ENCODE measurements at regions not wholly inside any gene's neighbourhood (a gene's known extent, or its start where the extent isn't known, plus 50 kb on each side); places are given as distances from the start of the nearest gene placed in this dataset.

DNA sequence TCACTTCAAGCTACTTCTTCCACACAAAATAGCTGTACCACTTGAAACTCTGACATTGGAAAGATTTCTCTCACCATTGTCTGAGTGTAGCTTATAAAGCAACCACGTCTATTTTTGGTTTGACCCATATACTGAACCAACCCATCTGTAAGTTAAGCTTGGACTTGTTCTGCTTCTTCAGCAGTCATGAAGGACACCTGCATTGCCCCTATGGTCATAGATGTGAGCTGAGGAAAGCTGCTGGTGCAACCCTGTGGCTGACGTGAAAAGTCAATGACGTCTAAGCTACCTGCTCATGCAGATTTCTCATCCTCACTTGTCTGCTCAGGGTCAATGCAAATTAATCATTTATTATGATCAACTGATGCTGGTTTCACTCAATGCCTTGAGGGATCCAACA, 417.4 kb downstream of the CETN3 start:
- DNase-seq (ENCODE audit: low read depth): no peak

DNA sequence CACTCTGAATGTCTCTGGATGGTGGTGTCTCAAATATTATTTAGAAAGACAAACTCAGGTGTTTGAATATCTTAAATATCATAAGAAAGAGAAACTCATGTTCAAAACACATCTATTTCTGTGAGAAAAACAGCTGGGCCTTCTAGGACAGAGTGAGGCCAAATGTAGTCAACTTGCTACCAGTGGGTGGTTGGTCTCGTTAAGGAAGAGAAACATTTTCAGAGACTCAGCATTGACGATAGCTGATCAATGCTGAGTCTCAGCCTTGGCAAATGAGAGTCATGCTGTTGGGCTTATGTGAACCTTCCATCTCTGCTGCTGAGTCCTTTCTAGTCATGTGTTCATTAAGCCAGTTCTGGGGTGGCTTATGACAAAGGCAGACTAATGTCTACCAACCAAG, 418.0 kb downstream of the CETN3 start:
- DNase-seq (ENCODE audit: low read depth): no peak

DNA sequence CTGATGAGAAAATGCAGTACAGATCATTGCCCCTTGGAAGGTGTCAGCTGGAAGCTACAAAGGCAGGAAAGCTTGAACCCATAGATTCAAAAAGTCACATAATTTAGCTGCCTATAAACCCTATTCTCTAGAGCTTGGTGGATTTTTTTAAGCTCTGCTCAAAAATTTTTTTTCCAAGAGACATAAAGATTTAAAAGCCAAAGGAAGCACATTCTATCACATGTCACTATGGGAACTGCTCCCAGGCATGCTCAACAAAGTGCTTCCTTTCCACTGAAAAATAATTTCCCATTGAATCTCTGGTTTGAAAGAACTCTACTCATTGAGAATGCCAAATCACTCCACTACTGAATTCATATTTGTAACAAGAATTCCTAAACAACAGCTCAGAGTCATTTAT, 419.8 kb downstream of the CETN3 start:
- no peak for DNase-seq (ENCODE audit: low read depth)

DNA sequence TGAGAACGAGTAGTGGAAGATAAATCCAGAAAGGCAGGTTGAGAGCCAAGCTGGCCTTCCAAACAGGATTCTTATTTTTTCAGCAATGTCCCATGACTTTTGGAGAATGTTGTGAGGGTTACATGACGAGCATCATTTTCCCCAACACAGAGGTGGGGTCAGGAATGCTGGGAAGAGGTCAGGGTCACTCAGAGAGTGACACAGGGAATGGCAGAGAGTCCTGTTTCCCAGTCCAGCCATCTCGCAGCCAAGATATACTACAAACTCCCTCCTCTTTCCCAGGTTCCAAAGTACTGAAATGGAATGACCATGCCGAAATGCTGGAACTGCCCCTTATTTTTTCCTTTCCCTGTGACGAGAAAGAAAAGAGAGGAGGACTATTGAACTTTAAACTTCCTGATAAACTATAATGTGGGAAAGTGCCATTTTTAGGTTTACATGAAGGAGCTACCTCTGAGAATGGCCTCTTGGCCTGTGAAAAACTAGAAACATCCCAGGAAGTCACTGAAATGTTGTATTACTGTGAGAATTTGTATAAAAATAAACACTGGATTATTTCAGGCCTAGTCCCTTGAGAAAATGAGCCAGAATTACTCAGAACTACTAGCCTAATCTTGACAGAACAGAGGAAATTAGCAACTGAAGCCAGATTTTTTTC, 420.4 kb downstream of the CETN3 start:
- no peak for DNase-seq (ENCODE audit: low read depth)

DNA sequence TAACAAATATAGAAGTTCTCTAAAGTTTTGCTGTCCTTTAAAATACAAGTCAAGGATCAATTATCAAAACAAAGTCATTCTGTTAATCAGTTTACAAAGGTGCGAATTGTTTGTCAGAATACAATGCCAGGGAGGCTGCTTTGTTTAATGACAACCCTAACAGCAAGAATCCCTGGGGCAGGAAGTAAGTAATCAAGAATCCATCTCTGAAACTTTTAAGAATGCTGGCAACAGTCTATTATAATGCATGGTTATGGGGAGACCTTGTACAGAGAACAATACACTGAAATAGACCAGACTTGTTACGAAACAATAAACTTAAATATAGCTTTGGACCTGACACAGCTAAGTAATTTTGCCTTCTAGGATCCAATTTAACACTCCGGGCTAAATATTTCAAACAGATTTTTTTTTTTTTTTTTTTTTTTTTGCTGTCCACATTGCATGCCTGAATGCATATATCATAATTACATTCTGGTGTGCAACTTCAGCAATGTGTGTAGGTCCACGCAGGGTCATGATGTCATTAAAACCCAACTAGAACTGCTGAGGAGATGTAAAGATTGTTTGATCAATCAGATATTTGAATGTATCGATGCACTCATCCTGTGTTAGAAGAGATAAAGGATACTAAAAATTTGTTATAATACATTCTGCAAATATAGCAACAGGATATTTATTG, 421.3 kb downstream of the CETN3 start:
- no peak for DNase-seq (ENCODE audit: low read depth)

DNA sequence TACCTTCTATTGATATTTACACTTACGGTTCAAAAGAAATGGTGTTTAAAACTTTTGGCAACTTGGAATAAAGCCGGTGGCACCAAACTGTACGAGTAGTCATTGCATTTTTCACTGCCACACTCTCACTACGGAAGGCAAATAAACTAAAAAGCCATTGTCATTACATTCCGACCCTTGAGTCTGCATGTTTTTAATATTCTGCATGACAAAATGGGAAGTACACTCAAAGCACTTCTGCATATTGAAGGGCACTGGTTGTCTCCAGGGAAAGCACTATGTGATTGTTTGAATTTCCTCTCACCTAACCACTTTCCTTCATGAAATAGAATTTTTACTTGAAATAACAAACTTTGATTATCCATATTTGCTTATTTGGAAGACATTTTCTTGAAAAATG, 426.3 kb downstream of the CETN3 start:
- DNase-seq (ENCODE audit: low read depth): no peak

DNA sequence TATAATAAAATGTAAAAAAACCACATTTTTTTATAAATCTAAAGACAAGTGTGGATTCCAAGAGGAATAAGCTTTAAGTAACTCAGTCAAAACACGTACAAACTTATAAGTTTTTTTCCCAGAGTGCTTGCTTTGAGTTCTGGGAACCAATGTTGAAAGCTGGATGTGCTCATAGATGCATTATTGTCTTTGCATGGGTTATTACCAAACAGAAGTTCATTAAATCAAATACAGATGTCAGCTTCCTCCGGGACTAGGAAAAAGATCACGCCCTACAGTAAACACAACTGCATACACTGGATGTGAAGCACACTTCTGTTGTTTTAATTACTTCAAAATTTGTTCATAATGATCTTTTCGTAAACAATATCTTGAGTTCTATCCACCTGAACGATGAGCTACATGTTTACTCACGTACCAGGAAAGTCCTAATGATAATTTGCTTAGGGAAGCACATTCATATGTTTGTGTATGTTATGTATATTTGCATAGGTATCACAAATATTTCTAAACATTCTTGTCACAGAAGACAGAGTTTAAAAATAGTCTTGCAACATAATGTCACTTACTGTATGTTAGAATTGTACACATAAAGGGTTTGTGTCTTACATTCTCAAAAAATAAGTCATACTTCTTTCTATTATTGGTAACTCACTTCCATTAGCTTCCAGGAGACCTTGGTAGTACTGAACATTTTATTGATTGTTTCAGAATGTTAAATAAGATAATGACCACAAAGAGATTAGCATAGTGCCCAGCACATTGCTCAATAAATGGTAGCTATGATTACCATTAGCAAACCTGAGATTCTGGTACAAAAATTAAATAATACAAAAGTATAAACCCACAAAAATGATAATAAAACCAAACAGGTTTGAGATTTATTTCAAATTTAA, 427.4 kb downstream of the CETN3 start:
- no peak for DNase-seq (ENCODE audit: low read depth)

DNA sequence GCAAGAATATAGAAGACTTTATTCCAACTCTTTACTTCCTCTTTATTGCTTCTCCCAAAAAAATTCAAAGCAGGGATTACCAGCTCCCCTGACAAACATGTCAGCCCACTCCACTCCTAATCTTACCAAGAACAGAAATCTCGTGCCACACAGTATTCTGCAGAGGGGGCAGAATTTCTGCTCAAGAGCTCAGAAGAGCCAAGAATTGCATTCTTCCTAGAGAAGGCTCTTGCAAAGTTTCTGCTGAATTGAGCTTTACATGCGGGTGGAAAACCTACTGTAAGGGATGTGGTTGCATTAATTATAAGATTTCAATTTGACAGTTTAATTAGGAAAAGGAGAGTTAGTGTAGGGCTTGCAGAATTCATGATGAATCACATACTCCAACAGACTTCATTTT, 428.5 kb downstream of the CETN3 start:
- no peak for DNase-seq (ENCODE audit: low read depth)

DNA sequence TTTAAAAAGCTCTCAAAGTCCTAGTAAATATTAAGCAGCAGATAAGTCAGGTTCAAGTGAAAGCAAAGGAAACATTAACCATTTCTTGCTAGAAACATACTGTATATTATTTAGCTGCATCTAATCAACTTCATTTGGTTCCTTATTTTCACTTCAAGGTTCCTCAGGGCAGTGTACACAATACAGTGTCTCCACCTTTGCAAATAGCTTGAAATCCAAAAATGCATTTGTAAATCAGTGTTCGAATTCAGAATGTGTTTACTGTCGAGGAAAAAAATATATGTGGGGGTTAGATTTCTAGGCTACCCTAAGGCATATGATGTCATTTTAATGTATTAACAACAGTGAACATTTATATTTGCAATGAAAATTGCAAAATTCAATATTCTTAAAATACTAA, 436.0 kb downstream of the CETN3 start:
- no peak for DNase-seq (ENCODE audit: low read depth)

DNA sequence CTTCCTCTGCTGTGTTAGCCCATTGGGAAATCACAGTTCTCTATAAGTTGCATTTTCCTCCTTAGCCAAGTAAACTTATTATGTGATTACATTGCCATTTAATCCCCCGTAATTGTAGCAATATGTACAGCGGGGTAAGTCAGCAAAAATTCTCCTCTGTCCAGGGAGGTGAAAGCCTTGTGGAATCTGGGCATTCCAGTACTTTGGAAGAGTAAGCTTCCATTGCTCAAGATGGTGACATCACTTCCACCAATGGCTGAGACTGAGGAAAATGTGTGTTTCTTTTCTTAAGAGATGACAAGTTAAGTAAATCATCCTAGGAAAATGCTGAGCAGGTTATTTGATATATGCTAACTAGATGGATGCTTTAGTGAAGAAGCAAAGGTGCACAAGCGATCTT, 436.7 kb downstream of the CETN3 start:
- DNase-seq (ENCODE audit: low read depth): peak; percentile 3

DNA sequence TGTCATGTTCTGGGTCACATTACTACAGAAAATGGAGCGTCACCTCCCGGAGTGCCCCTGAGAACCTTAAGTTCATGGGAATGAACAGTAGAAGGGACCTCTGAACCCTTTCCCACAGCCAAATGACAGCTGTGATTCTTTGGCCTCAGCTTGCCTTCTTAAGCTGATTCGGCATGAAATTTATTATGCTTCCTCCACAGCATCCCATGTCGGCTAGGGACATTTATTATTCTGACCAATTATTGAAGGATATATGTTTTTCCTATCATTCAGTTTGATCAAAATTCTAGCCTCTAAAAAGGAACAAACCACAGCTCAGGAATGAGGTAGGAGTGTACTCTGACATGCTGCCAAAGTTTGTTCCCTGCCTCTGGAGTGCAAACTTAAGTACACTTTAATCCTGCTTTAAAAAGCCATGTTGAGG, 440.6 kb downstream of the CETN3 start:
- DNase-seq (ENCODE audit: low read depth): no peak

DNA sequence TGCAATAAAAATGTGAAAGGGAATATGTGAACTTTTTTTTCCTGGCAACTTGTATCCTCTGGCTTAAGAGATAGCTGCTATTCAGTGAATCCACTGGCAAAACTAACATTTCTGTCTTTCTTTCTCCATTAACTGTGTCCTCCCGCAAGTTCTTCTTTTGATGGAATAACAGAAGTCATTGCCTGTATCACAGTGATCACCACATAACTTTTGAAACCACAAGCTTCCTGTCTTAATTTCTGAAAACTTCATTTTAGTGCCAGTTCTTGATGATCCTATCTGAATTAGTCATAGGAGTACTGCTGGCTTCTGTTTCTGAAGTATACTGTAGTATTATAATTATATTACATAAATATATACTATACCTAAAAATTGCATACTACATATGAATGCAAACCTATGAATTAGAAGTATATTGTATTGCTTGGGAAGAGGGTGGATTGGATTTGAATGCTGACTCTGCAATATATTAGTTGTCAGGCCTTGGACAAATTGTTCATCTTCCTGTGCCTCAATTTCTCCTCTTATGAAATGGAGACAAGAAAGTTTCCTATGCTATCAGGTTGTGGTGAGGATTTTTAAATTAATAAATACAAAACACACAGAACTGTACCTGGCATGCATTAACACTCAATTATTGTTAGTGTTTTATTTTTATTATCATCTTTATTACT, 441.6 kb downstream of the CETN3 start:
- peak; percentile 61 for DNase-seq (ENCODE audit: low read depth)

DNA sequence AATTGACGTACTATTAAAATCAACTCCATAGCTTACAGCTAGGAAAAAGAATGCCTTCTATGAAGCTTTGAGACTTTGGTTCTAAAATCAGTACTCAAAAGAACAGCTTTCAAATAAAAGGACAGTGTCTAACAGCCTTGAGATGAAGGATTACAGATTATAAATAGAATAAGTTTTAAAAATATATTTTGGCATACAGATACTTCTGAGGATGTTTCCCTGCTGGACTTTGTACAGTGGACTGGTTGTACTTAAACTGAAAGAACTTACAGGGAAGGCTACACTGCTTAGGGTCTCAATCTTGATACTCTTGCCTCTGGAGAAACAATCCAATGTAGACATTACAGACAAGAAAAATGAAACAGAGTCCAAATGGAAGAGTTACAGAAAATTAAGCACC, 452.7 kb downstream of the CETN3 start:
- DNase-seq (ENCODE audit: low read depth): no peak

DNA sequence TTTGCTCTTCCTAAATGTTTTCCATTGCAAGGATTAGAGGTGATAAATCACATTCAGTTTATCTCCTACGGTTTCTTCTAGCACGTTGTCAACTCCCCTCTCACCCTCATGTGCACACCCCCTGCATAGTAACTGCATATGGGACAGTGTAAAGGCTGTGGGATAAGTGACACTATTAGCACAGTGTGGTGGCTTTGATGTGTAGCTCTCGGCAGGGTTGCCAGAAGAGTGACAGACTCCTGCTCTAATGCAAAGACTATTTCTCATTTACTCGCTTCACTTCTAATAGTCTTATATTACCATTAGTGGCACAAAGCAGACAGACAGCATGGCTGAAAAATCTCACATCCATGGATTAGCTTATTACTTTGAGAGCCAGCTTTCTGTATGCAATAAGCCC, 454.6 kb downstream of the CETN3 start:
- no peak for DNase-seq (ENCODE audit: low read depth)

DNA sequence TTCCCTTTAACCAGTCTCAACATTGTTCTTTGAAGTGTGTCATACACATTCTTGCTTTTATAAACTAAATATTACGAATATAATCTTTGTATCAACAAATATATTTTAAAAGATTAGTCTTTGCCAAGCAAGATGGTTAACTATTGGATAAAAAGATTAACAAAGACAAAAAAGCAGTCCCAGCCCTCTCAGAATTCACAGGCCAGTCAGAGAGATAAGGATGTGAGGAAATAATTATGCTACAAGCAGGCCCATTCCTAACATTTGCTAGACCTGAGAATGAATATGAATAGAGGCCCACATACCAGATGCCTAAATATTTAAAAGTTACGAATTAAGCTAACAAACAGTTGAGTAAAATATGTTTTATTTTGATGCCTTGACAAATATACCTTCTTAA, 457.7 kb downstream of the CETN3 start:
- no peak for DNase-seq (ENCODE audit: low read depth)

DNA sequence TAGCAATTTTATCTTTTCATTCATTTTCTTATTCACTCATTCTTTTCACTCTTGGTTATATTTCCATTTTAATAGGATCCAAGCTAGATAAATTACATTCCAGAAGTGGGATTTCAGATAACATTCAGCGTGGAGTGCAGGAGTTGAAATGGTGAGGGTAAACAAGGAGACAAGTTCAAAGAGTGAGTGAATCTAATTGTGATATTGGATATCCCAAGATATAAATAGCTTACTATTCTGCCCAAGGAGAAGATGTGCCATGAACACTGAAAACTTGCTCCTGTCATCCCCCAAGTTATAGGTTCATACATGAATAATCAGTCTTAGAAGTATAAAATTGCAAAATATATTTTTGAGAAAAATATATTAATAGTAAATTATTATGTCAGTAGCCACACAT, 459.3 kb downstream of the CETN3 start:
- no peak for DNase-seq (ENCODE audit: low read depth)

DNA sequence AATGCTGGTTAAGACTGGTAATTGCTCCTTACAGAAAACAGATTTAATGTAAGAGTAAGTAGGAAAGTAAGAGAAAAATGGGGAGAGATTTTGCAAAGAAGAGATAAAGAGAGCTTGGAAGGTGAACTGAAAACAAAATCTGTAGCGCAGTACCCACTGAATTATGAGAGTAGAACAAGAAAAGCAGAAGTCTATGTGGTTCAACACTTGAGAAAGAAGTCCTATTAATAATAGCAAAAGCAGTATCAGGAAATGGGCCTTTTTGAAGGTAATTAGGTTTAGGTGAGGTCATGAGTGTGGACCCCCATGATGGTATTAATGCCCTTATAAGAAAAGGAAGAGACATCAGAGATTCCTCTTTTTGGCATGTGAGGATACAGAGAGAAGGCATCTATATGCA, 460.6 kb downstream of the CETN3 start:
- DNase-seq (ENCODE audit: low read depth): no peak

DNA sequence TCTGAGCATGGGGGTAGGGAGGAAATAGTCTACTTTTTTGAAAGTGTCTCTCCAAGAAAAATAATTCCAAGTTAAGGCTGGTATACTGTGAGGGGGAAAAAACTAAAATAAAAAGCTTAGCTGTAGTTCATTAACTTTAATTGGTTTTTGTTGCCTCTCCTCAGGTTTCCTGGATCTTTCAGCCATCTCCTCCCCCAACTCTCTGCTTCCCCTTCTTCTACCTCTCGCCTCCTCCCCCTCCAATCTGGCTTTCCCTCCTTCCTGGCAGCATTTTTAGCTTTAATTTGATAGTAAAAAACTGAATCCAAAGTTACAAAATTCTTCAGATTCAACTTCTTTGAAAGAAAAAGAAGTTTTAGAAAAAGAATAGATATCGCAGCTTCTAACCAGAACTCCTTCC, 462.6 kb downstream of the CETN3 start:
- DNase-seq (ENCODE audit: low read depth): no peak

DNA sequence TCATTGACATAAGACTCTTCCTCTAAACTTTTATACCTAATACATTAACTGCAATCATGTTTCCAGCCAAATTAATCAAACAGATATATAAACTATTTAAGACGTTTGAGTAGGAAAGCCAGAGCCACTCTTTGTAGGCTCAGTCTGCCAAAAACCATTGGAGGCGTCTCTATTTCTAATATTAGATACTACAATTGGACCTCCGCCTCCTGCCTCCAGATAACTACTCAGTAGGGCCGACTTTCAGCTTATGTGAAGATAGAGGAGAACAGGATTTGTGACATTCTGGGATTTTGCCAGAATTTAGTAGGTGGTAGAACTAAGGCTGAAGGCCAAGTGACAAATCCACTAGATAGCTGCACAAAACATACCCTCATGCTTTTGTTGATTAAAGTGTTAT, 463.0 kb downstream of the CETN3 start:
- DNase-seq (ENCODE audit: low read depth): no peak

DNA sequence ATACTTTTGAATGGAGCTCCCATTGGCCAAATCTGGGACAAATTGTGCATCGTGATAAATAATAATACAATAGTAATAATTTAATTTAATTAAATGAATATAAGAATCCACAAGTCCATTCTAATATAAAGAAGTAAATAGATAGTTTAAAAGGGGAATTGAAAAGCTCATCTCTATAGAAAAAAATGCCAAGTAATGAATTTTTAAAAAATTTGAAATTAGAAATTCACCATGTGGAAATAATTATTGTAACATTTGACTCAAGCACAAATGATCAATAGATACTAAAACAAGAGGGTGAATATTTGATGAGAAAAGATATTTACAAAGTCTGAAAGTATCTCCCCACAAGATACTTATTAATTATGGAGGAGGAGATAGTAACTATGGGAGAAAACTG, 467.4 kb downstream of the CETN3 start:
- no peak for DNase-seq (ENCODE audit: low read depth)

DNA sequence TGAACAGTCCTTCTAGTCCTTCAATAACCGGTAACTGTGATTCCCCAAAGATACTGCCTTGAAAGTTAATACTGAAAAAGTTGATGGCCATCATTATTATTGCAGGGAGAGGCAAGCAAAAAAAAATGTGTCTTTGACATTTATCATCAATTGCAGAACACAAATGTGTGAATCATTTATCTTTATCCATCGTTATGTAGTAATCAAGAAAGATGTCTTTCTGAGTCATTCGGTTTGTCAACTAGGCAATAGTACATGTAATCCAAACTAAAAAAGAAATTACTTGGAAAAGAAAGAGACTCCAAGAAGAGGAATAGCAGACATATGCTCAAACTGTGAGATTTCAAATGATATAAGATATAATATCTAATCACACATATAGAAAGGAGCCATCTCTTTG, 473.0 kb downstream of the CETN3 start:
- no peak for DNase-seq (ENCODE audit: low read depth)

DNA sequence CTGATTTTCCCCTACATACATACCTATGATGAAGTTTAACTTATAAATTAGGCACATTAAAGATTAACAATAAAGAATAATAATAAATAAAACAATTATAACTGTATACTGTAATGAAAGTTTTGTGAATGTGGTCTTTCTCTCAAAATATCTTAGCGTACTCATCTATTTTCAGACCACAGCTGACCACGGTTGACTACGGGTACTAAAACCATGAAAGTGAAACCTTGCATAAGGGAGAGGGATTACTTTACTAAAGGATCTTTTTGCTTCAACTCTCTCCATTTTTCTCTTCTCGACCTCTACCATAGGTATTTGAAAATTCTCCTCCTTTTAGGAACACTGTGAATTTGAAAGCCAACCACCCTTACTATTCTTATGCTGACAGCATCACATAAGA, 475.5 kb downstream of the CETN3 start:
- no peak for DNase-seq (ENCODE audit: low read depth)

Data from HT1080 (cell line).